ACHN (cell line): ENCODE measurements at regions not wholly inside any gene's neighbourhood (a gene's known extent, or its start where the extent isn't known, plus 50 kb on each side); places are given as distances from the start of the nearest gene placed in this dataset.
A peak's percentile ranks its signal among the peaks of the same experiment; 100 is the strongest.
"Not testable (repeated sequence)": the region's sequence is repeated elsewhere in the genome, so short reads cannot be mapped to it uniquely, and the experiment has no call there.

Experiments used
- DNase-seq: peaks from one replicate; pipeline ENCODE4 v3.0.0-alpha.2; 2015
- in situ Hi-C: cut with HindIII; loops from 2 replicates; pipeline ENCODE4 v1.10.0; 2017; ENCODE audit warnings: low sequenced_read_pairs, low pct_ligation_motif_present, low pct_unique_long_range_greater_than_20kb

DNA sequence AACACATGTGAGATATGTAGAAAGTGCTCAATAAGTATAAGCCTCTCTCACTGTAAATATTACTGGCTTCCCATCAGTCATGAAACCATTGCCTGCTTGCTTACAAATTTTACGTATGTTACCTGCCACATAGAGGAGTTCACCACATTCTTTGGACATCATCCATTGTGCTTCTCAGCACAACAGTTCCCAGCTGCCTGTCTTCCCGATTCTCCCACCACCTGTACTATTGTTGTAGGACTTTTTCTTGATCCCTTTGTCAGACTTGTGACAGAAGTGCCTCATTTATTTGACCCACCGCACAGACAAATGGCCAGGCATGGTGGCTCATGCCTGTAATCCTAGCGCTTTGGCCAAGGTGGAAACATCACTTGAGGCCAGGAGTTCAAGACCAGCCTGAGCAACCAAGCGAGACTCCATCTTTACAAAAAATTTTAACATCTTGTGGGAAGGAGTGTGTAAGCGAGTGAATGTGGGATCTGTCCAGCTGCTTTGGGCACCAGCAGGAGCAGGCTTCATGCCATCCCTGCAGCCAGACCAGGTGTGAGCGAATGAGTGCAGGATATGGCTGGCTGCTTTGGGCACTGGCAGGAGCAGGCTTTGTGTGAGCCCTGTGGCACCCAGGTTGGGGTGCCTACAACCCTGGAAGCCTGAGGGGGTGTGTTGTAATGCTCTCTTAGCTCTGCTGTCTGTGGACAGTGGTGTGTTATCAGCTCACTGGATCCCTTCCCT lies 139.9 kb upstream of the ELL2 start:
- in situ Hi-C loops = no loop called here
- DNase-seq = no peak

DNA sequence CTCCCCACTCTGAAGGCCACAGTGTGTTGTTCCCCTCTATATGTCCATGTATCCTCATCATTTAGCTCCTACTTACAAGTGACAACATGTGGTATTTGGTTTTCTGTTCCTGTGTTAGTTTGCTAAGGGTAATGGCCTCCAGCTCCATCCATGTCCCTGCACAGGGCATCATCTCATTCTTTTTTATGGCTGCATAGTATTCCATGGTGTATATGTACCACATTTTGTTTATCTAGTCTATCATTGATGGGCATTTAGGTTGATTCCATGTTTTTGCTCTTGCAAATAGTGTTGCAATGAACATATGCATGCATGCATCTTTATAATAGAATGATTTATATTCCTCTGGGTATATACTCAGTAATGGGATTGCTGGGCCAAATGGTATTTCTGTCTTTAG lies 135.8 kb upstream of the ELL2 start:
- in situ Hi-C loops = loop anchor here (25.0 kb wide), 1 partner anchor 240 kb away; no protein-coding TSS in a partner anchor
- DNase-seq = not testable (repeated sequence)

GRCh38 chr5:96096724-96097123 lies 135.1 kb upstream of the ELL2 start:
- no peak for DNase-seq
- in situ Hi-C loops = loop anchor here (25.0 kb wide), 1 partner anchor 241 kb away; no protein-coding TSS in a partner anchor

DNA sequence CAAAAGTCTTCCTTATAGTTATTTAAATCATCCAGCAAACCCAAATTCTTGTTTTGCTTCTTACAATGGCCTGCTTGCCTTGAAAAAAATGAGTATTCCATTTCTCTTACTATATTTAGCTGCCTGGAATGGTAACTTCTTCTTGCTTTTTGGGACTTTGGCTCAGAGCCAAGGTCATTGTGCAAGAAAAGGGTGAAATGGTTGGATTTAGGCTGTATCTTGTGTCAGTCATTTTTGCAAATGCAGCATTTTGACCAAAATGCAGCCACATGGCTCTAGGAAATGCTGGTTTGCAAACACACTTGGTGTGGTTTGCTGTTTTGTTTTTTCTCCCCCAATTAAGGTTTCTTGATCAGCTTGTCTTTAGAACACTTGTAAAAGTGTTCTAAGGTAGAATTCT lies 133.3 kb upstream of the ELL2 start:
- DNase-seq = no peak
- in situ Hi-C loops = loop anchor here (25.0 kb wide), 1 partner anchor 242 kb away; no protein-coding TSS in a partner anchor

DNA sequence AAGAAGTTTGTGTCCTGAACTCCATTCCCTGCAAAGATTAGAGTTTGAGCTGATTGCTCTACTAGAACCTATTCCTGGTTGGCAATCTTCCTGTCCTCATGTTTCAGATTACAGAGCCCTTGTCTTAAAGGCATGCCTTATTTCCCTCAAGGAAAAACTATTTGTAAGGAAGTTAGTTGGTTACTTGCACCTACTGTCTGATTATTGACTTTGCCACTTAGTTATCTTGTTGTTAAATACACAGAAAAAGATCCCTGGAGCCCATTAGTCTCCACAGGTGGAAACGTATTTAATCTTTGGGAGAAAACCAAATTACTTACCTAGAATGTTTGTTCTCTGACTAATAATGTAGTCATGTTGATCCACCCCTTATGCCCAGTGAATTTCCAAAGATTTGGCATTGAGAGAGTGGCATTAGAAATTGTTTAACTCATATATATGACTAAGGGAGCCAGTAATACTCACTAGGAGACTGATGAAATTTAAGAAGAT lies 132.3 kb upstream of the ELL2 start:
- peak; percentile 13 for DNase-seq
- in situ Hi-C loops = loop anchor here (25.0 kb wide), 1 partner anchor 243 kb away; no protein-coding TSS in a partner anchor

- DNase-seq = no peak
- in situ Hi-C loops = loop anchor here (25.0 kb wide), 1 partner anchor 244 kb away; no protein-coding TSS in a partner anchor
Observed at GRCh38 chr5:96093340-96093739, 131.7 kb upstream of the ELL2 start.

DNA sequence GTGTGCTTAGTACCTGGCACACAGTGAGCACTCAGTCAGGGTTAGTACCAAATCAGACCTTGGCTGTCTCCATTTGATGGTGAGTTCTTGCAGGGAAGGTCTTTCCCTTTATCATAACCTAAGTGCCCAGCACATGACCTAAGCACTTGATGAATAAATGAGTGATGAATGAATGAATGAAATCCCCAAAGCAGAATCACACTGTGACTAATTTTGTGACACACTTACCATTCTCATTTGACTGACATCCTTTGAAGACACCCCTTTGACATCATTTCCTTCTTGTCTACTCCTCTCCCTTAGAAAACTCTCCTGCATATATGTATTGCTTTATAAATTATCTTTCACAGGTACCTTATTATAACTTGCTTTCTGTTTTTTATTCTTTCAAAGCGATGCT lies 130.2 kb upstream of the ELL2 start:
- DNase-seq = no peak

DNA sequence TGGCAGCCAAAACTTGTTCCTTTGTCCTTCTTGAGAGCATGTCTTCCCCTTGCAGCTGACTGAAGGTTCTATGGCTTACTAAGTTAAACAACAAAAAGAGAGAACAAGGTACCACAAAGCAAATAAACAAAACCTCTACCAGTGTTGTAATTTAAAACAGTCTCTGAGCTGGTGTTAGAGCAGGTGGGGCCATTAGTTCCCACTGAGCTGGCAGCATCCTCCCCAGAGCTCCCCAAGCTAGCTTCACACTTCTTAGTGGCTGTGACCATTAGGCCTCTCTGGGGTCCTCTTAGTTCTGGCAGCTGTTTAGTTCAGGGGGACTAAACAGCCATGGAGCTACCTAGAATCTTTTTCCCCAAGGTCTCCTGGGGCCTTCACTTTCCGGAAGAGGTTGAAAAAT lies 128.6 kb upstream of the ELL2 start:
- no peak for DNase-seq
- in situ Hi-C loops = loop anchor here (25.0 kb wide), 1 partner anchor 247 kb away; no protein-coding TSS in a partner anchor

More for the DNA sequence above, 130.2 kb upstream of the ELL2 start:
- in situ Hi-C loops = loop anchor here (25.0 kb wide), 1 partner anchor 245 kb away; no protein-coding TSS in a partner anchor

DNA sequence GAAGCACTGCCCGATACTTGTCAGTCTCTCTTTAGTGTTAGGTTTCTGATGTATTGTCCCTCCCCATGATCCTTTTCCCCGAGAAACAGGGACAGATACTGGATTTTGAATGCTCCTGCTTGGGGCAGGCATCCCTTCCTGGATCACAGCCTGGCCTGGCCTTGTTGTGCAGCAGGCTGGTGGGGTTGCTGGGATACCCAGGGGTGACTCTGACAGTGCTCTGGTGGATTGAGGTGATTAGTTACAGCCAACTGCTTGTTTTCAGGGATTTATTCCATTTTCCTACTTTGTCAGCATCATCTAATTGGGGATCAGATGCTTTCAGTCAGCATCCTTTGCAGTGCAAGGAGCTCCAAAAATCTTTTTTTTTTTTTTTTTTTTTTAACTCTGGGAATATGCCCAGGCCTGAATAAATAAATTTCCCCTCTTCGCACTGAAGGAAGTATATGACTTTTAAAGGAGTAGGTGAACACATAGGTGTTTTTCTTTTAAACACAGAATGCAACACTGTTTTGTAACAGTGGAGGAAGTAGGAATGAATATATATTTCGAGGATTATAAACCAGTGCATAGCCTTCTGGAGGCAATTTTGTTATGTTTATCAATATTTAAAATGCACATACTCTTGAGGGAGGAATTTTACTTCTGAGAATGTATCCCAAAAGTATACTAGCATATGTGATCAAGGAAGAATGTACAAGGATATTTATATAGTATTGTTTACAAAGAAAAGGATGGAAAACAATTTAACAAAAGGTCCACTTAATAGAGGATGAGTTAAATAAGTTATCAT lies 127.3 kb upstream of the ELL2 start:
- no peak for DNase-seq
- in situ Hi-C loops = loop anchor here (25.0 kb wide), 1 partner anchor 248 kb away; no protein-coding TSS in a partner anchor

GRCh38 chr5:96087939-96088338 lies 126.3 kb upstream of the ELL2 start:
- in situ Hi-C loops = loop anchor here (25.0 kb wide), 1 partner anchor 249 kb away; no protein-coding TSS in a partner anchor
- DNase-seq = no peak

DNA sequence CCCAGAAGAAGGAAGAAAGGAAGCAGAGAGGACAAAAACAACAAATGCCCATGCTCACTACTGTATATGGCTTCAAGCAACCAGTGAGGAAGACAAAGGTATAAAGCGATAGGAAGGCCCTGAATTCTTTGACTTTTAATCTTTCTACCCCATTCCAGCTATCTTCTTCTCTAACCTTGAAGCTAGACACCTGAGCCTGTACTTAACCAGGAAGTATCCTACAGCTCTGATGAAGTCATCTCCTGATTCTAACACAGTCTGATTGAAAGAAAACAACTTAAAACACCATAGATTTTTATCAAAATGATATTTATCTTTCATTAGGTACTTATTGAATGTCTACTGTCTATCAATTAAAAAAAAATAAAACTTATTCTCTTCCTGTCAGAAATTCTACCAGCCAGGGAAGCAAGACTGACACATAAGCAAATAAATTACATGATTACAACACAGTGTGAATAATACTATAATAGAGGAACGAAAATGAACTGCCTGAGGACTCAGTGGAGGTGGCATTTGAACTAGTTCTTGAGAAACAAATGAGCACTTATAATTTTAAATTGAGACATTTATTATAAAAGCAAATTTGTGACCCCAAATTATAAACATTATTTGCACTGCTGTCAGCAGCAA lies 123.3 kb upstream of the ELL2 start:
- DNase-seq = no peak
- in situ Hi-C loops = loop anchor here (25.0 kb wide), 1 partner anchor 252 kb away; no protein-coding TSS in a partner anchor

- DNase-seq = no peak
- in situ Hi-C loops = loop anchor here (25.0 kb wide), 1 partner anchor 254 kb away; no protein-coding TSS in a partner anchor
Observed at GRCh38 chr5:96083361-96083881, 121.8 kb upstream of the ELL2 start.

DNA sequence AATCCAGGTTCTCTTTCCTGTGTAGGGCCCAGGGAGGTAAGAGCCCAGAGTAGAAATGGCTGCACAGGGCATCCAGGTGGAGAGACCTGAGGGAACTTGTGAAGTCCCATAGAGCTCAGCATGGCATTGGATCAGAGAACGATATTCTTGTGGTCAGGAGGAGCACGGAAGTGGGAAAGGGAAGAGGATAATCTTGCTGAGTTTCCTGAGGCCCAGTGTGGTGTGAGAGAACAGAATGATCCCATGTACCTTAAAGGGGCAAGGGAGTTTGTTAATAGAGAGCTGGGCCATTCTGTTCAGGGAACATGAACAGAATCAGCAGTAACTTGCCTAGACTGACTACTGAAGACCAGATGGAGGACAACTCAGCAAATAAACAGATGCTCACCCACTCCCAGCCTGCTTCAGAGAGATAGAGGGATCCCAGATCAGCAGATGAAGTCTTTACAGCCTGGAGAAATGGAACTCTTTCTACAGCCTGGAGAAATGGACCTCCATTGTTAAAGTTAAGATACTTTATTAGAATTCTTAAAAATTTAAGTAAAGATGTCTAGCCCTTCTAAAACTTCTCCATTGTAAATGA lies 119.7 kb upstream of the ELL2 start:
- in situ Hi-C loops = loop anchor here (25.0 kb wide), 1 partner anchor 256 kb away; no protein-coding TSS in a partner anchor
- DNase-seq = no peak

DNA sequence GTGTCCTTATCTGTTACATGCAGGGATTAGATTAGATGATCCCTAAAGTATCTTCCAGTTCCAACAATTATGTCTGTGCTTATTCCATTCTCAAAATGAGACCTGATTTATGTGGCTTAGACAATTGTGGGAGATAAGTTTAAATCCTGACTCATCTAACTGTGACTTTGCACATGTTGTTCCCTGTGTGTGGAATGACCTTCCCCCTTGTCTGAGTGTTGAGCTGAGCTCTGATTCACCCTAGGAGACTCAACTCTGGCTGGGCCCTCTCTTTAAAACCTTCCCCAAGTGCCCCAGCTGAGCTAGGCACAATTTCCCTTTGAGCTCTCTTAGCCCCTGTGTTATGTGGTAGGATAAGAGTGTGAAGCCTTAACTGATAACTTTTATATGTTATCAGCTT lies 118.9 kb upstream of the ELL2 start:
- DNase-seq = no peak
- in situ Hi-C loops = loop anchor here (25.0 kb wide), 1 partner anchor 257 kb away; no protein-coding TSS in a partner anchor

- in situ Hi-C loops = loop anchor here (25.0 kb wide), 1 partner anchor 257 kb away; no protein-coding TSS in a partner anchor
- no peak for DNase-seq
Observed at GRCh38 chr5:96079962-96080361, 118.3 kb upstream of the ELL2 start.

- in situ Hi-C loops = loop anchor here (25.0 kb wide), 1 partner anchor 258 kb away; no protein-coding TSS in a partner anchor
- DNase-seq = peak; percentile 86
Observed at GRCh38 chr5:96079075-96079474, 117.4 kb upstream of the ELL2 start.

DNA sequence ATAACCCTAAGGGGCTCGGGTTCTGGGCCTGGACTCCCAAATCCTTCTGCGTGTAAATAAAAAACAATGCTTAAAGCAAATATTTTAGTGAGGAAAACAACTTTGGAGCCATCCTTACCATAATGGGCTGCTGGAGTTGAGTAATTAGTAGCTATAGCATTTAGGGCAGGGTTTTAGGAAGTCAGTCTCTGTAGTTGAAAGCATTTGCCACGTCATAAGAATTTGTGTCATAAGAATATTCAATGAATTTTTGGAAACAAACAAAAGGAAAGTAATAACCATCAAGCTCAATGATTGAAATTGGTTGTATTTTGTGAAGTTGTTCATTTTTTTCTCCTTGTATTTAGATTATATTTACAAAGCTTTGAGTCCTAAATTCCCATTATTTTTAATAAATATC lies 114.8 kb upstream of the ELL2 start:
- in situ Hi-C loops = loop anchor here (25.0 kb wide), 1 partner anchor 261 kb away; no protein-coding TSS in a partner anchor
- DNase-seq = no peak
